ENCODE measurements at regions not wholly inside any gene's neighbourhood (a gene's known extent, or its start where the extent isn't known, plus 50 kb on each side); places are given as distances from the start of the nearest gene placed in this dataset.

- Histone ChIP-seq H3K4me3 (no peak overlapping the region), H3K9me3 (peaks cover 0 to 19% (median 0%) of the 10 kb centered on the region in 3 donors), H3K27me3 (peaks cover 15% of the 10 kb centered on the region), H3K4me1 (no peaks in the 10 kb centered on the region), H3K36me3 (no peaks in the 10 kb centered on the region), H3K27ac (no peak overlapping the region)
- no peak for TF ChIP-seq POLR2A (IDR thresholded peaks at IDR 0.05)
- WGBS, 2 donors (ENCODE audit: low coverage in 1 of 2): 73 to 100% methylated on average over 2 to 5 of the region's 6 CpGs
- no peak for ATAC-seq
Observed at GRCh38 chr2:11012131-11012693, 100.5 kb downstream of the KCNF1 start.

DNA sequence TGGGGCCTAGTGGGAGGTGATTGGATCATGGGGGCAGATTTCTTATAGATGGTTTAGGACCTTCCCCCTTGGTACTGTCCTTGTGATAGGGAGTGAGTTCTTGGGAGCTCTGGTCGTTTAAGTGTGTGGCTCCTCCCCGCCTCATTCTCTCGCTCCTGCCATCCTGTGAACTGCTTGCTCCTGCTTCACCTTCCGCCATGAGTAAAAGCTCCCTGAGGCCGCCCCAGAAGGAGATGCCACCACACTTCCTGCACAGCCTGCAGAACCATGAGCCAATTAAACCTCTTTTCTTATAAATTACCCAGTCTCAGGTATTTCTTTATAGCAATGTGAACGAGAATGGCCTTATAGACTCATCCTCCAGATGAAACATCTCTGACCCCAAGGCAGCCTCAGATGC is 101.5 kb downstream of the KCNF1 start:
- TF ChIP-seq CTCF (IDR thresholded peaks at IDR 0.05) (no peak), POLR2A (IDR thresholded peaks at IDR 0.05) (no peak), POLR2AphosphoS5 (IDR thresholded peaks at IDR 0.05) (no peak), EP300 (IDR thresholded peaks at IDR 0.05) (no peak)
- Histone ChIP-seq H3K36me3 (no peaks in the 10 kb centered on the region), H3K27me3 (peaks cover 16% of the 10 kb centered on the region), H3K9me3 (peaks cover 0 to 19% (median 0%) of the 10 kb centered on the region in 3 donors), H3K27ac (no peak overlapping the region), H3K4me3 (no peak overlapping the region), H3K4me1 (no peaks in the 10 kb centered on the region)
- 82 to 90% methylated on average over 4 to 6 of the region's 6 CpGs for WGBS, 2 donors (ENCODE audit: low coverage in 1 of 2)
- ATAC-seq: no peak

- no peak overlapping the region for H3K27ac ChIP-seq
- no peaks in the 10 kb centered on the region for H3K36me3 ChIP-seq
- peaks cover 0 to 19% (median 0%) of the 10 kb centered on the region in 3 donors for H3K9me3 ChIP-seq
- WGBS, 2 donors (ENCODE audit: low coverage in 1 of 2): 85 to 94% methylated on average over 2 to 4 of the region's 4 CpGs
- H3K4me1 ChIP-seq: no peaks in the 10 kb centered on the region
- H3K4me3 ChIP-seq: no peak overlapping the region
- no peak for ATAC-seq
- TF ChIP-seq POLR2AphosphoS5 (IDR thresholded peaks at IDR 0.05) (no peak), EP300 (IDR thresholded peaks at IDR 0.05) (no peak), CTCF (IDR thresholded peaks at IDR 0.05) (no peak), POLR2A (IDR thresholded peaks at IDR 0.05) (no peak)
- peaks cover 24% of the 10 kb centered on the region for H3K27me3 ChIP-seq
Observed at GRCh38 chr2:11014026-11014425, 102.3 kb downstream of the KCNF1 start.

GRCh38 chr2:11016735-11017388 is 105.1 kb downstream of the KCNF1 start:
- H3K27me3 ChIP-seq: peaks cover 34% of the 10 kb centered on the region
- WGBS, 2 donors (ENCODE audit: low coverage in 1 of 2): 52 to 72% methylated on average over 4 to 6 of the region's 7 CpGs
- no peak for TF ChIP-seq CTCF (IDR thresholded peaks at IDR 0.05)
- TF ChIP-seq EP300 (IDR thresholded peaks at IDR 0.05): no peak
- no peak for TF ChIP-seq POLR2A (IDR thresholded peaks at IDR 0.05)
- no peak for TF ChIP-seq POLR2AphosphoS5 (IDR thresholded peaks at IDR 0.05)
- no peaks in the 10 kb centered on the region for H3K36me3 ChIP-seq
- ATAC-seq: no peak
- H3K9me3 ChIP-seq: peaks cover 0 to 4% (median 0%) of the 10 kb centered on the region in 3 donors
- no peaks in the 10 kb centered on the region for H3K4me1 ChIP-seq
- no peak overlapping the region for H3K27ac ChIP-seq
- no peak overlapping the region for H3K4me3 ChIP-seq

DNA sequence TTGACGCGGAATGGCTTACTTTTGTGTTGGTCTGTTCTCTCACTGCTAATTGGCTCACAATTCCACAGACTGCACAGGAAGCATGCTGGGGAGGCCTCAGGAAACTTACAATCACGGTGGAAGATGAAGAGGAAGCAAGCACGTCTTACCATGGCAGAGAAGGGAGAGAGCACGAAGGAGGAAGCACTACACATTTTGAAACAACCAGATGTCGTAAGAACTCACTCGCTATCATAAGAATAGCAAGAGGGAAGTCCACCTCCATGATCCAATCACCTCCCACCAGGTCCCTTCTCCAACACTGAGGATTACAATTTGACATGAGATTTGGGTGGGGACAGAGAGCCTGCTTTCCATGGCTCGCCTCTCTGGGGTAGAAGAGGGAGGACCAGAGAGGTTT is 106.2 kb downstream of the KCNF1 start:
- Histone ChIP-seq H3K36me3 (no peaks in the 10 kb centered on the region), H3K27me3 (peaks cover 34% of the 10 kb centered on the region), H3K27ac (no peak overlapping the region), H3K9me3 (no peaks in the 10 kb centered on the region), H3K4me3 (no peak overlapping the region), H3K4me1 (no peaks in the 10 kb centered on the region)
- TF ChIP-seq EP300 (IDR thresholded peaks at IDR 0.05) (no peak), POLR2AphosphoS5 (IDR thresholded peaks at IDR 0.05) (no peak), POLR2A (IDR thresholded peaks at IDR 0.05) (no peak), CTCF (IDR thresholded peaks at IDR 0.05) (no peak)
- WGBS, 2 donors (ENCODE audit: low coverage in 1 of 2): 69 to 100% methylated on average over 1 to 8 of the region's 8 CpGs
- no peak for ATAC-seq

Data from gastroesophageal sphincter (tissue), 4 donors.